ENCODE measurements at regions not wholly inside any gene's neighbourhood (a gene's known extent, or its start where the extent isn't known, plus 50 kb on each side); places are given as distances from the start of the nearest gene placed in this dataset.
"Not testable (repeated sequence)": the region's sequence is repeated elsewhere in the genome, so short reads cannot be mapped to it uniquely, and the experiment has no call there.

DNA sequence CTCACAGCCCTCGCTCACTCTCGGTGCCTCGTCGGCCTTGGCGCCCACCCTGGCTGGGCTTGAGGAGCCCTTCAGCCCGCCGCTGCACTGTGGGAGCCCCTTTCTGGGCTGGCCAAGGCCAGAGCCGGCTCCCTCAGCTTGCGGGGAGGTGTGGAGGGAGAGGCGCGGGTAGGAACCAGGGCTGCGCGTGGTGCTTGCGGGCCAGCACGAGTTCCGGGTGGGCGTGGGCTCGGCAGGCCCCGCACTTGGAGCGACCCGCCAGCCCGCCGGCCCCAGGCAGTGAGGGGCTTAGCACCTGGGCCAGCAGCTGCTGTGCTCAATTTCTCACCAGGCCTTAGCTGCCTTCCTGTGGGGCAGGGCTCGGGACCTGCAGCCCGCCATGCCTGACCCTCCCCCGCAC is 202.4 kb upstream of the PRSS16 start:
- POLR2A ChIA-PET; H3K9me3 Mint-ChIP-seq (ENCODE audit: low read depth); H3K36me3 Mint-ChIP-seq (ENCODE audit: low read depth); ATAC-seq; H3K4me1 Mint-ChIP-seq; DNase-seq; H3K4me3 Mint-ChIP-seq; H3K27ac Mint-ChIP-seq; CTCF ChIA-PET; intact Hi-C loops (cut with DNase I, micrococcal nuclease): not testable (repeated sequence)
- H3K27me3 Mint-ChIP-seq, result peaks cover 23% of the 10 kb centered on the region

DNA sequence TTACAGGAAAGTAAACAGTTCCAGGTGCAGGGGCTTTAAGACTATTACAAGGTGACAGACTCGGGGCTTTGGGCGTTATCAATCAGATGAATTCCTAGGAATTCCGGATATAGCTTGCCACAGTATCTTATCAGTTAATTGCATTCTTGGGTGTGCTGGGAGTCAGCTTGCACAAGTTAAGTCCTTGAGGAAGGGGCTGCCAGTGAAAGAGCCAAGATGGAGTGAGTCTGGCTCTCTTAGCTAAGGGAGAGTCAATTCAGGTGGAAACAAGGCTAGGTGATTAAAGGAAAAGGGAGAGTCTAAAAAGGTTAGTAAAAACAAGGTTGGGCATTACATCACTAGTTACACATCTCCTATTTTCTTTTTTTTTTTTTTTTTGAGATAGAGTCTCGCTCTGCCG is 199.8 kb upstream of the PRSS16 start:
- ATAC-seq; POLR2A ChIA-PET; H3K36me3 Mint-ChIP-seq (ENCODE audit: low read depth); CTCF ChIA-PET; H3K4me3 Mint-ChIP-seq; DNase-seq; H3K9me3 Mint-ChIP-seq (ENCODE audit: low read depth); H3K4me1 Mint-ChIP-seq; intact Hi-C loops (cut with DNase I, micrococcal nuclease); H3K27ac Mint-ChIP-seq; H3K27me3 Mint-ChIP-seq: not testable (repeated sequence)

DNA sequence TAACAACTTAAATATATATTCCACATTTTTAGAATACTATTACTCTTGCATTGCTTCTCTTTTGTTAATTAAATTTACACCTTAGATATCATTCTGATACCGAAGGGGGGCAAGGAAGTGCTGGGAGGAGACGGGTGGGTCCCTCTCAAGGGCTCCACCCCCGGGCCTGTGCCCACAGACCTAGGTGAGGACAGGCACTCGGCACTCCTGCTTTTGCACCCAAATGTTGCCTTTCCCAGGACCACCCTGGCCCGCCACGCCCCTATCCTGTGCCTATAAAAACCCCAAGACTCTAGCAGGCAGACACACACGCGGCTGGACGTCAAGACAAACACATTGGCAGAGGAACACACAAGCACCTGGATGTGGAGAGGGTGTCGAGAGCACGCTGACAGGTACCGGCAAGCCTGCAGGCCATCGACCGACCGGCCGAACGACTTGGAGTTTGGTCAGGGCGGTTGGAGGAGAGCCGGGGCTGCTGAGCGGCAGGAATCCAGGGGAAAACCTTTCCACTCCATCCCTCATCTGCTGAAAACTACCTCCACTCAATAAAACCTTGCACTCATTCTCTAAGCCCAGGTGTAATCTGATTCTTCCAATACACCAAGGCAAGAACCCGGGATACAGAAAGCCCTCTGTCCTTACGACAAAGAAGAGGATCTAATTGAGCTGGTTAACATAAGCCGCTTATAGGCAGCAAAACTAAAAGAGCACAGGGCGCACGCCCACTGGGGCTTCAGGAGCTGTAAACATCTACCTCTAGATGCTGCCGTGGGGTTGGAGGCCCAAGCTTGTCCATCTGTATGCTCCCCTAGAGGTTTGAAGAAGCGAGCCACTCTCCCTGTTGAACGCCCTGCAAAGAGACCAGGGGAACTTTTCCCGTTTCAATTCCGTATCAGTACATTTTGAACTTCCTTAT is 197.4 kb upstream of the PRSS16 start:
- POLR2A ChIA-PET, result no interaction called here
- intact Hi-C loops (cut with DNase I, micrococcal nuclease), result no loop called here
- no peak overlapping the region for H3K27ac Mint-ChIP-seq
- H3K4me3 Mint-ChIP-seq, result no peak overlapping the region
- DNase-seq (no peak), ATAC-seq (no peak)
- H3K27me3 Mint-ChIP-seq, result peaks cover 11% of the 10 kb centered on the region
- CTCF ChIA-PET, result no interaction called here
- no peaks in the 10 kb centered on the region for H3K4me1 Mint-ChIP-seq
- no peaks in the 10 kb centered on the region for H3K36me3 Mint-ChIP-seq (ENCODE audit: low read depth)
- no peaks in the 10 kb centered on the region for H3K9me3 Mint-ChIP-seq (ENCODE audit: low read depth)

DNA sequence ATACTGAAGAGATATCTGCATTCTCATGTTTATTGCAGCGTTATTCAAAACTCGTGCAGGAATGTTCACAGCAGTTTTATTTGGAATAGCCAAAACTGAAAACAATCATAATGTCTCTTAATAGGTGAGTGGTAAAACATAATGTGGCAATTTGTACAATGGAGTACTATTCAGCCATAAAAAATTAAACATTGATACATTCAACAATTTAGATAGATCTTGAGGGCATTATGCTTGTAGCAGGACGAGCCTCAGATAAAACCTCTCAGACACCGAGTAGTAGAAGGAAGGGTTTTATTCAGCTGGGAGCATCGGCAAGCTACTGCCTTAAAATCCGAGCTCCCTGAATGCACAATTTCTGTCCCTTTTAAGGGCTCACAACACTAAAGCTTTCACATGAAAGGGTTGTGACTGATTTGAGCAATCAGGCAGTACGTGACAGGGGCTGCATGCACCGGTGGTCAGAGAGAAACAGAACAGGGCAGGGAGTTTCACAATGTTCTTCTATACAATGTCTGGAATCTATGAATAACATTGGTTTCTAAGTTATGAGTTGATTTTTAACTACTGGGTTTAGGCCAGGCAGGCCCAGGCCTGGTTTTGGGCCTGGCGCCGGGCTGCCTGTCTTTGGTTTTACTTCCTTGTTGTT is 195.3 kb upstream of the PRSS16 start:
- H3K36me3 Mint-ChIP-seq (ENCODE audit: low read depth); ATAC-seq; H3K4me3 Mint-ChIP-seq; POLR2A ChIA-PET; H3K4me1 Mint-ChIP-seq; DNase-seq; intact Hi-C loops (cut with DNase I, micrococcal nuclease); CTCF ChIA-PET; H3K27ac Mint-ChIP-seq; H3K9me3 Mint-ChIP-seq (ENCODE audit: low read depth): not testable (repeated sequence)
- H3K27me3 Mint-ChIP-seq, result peaks cover 23% of the 10 kb centered on the region

DNA sequence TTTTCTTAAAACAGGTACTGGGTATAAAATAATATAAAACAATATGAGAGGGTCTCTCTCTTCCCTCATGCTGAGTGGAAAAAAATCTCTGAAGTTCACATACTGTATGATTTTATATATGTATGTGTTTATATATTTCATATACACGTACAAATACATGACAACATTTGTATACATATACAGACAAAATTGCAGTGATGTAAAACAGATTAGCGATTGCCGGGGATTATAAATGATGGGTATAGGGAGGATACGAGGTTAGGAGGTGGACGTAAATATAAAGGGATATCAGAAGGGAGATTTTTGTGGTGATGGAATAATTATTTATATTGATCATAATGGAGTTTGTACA is 194.8 kb upstream of the PRSS16 start:
- no peak overlapping the region for H3K4me3 Mint-ChIP-seq
- intact Hi-C loops (cut with DNase I, micrococcal nuclease), result no loop called here

DNA sequence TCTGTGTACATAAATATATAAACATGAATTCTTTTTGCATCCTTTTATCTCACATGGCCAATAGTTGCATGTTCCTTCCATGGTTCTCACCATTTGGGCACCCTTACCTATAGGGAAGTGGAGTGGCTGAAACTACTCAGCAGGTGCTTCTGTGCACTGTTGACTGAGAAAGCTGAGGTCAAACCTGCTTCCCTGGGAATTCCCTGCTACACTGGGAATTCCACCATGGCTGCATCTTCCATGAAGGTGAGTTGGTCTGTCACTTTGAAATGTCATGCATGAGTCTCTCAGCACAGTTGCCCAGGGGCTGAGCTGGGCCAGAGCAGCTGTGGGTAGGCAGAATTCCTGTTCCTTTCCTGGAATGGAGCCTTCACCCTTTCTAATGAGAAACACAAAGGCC is 193.8 kb upstream of the PRSS16 start:
- no peak for DNase-seq
- intact Hi-C loops (cut with DNase I, micrococcal nuclease), result no loop called here
- no peaks in the 10 kb centered on the region for H3K9me3 Mint-ChIP-seq (ENCODE audit: low read depth)
- H3K27ac Mint-ChIP-seq, result no peak overlapping the region
- ChIA-PET CTCF (no interaction called here), POLR2A (no interaction called here)
- no peaks in the 10 kb centered on the region for H3K4me1 Mint-ChIP-seq
- H3K4me3 Mint-ChIP-seq, result no peak overlapping the region
- H3K36me3 Mint-ChIP-seq (ENCODE audit: low read depth), result no peaks in the 10 kb centered on the region
- no peak for ATAC-seq
- H3K27me3 Mint-ChIP-seq, result peaks cover 21% of the 10 kb centered on the region

More for the DNA sequence above, 194.8 kb upstream of the PRSS16 start:
- ChIA-PET CTCF (no interaction called here), POLR2A (no interaction called here)
- Mint-ChIP-seq H3K27me3 (peaks cover 22% of the 10 kb centered on the region), H3K4me1 (no peaks in the 10 kb centered on the region), H3K9me3 (ENCODE audit: low read depth) (no peaks in the 10 kb centered on the region), H3K27ac (no peak overlapping the region), H3K36me3 (ENCODE audit: low read depth) (no peaks in the 10 kb centered on the region)
- no peak for ATAC-seq
- DNase-seq, result no peak

DNA sequence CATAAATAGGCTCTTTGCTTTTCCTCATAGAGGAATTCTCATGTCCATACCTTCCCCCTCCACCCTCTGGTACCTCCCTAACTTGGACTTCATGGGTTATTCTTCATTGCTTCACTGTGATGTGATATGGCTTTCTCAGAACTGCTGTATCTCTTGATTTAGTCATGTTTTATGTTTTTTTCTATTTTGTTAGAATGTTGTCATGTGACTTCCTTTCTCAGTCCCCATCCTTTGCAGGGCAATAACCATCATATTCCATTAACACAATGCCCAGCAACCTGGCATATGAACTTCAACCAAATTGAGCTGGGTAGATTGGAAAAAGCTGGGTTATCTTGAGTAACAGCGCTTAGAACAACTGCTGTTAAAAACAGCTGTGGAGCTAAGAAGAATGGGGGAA is 190.9 kb upstream of the PRSS16 start:
- Mint-ChIP-seq H3K27ac (no peak overlapping the region), H3K36me3 (ENCODE audit: low read depth) (no peaks in the 10 kb centered on the region), H3K27me3 (peaks cover 18% of the 10 kb centered on the region), H3K4me3 (no peak overlapping the region), H3K9me3 (ENCODE audit: low read depth) (no peaks in the 10 kb centered on the region), H3K4me1 (no peaks in the 10 kb centered on the region)
- intact Hi-C loops (cut with DNase I, micrococcal nuclease), result no loop called here
- ATAC-seq (no peak), DNase-seq (no peak)
- ChIA-PET POLR2A (no interaction called here), CTCF (no interaction called here)

DNA sequence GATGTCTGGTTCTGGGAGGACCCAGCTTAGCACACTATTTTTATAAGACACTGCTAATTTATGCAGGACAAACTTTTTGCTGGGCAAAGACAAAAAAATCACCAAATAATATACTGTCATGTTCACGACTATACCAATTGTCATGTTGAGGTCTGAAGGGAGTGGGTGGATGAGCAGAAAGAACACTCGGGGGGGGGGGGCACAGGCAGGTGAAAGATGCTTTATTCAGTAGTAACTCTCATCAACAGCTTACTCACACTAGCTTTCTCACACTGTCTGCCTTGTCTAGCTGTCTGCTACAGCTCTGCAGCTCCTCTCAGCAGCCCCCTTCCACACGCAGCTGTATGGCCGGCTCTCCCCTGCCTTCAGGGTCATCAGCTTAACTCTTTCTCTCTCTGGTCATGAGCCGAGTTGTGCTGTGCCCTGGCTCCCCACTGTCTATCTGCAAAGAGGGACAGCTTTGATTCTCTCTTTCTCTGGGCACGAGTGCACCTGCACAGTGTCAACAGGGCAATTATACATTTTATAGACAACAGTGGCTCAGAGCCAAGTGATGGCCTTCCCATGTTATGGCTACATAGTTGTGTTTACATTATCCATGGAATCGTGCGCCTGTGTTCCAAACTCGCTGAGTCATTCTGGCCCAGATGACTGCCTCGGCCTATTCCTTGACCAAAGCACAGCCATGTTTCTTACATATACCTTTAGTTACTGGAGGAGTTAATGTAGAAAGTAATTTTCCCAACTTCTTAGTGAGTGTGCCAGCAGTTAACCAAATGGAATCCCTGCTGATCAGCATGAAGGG is 187.7 kb upstream of the PRSS16 start:
- intact Hi-C loops (cut with DNase I, micrococcal nuclease), result no loop called here
- peaks cover 19% of the 10 kb centered on the region for H3K27me3 Mint-ChIP-seq
- ATAC-seq (no peak), DNase-seq (no peak)
- no peaks in the 10 kb centered on the region for H3K9me3 Mint-ChIP-seq (ENCODE audit: low read depth)
- POLR2A ChIA-PET, result interaction anchor here (0.6 kb wide), 1 partner anchor 85 kb away, joined by 3 read pairs; no protein-coding TSS in a partner anchor
- H3K4me3 Mint-ChIP-seq, result no peak overlapping the region
- H3K4me1 Mint-ChIP-seq, result no peaks in the 10 kb centered on the region
- CTCF ChIA-PET, result no interaction called here
- no peak overlapping the region for H3K27ac Mint-ChIP-seq
- H3K36me3 Mint-ChIP-seq (ENCODE audit: low read depth), result no peaks in the 10 kb centered on the region

DNA sequence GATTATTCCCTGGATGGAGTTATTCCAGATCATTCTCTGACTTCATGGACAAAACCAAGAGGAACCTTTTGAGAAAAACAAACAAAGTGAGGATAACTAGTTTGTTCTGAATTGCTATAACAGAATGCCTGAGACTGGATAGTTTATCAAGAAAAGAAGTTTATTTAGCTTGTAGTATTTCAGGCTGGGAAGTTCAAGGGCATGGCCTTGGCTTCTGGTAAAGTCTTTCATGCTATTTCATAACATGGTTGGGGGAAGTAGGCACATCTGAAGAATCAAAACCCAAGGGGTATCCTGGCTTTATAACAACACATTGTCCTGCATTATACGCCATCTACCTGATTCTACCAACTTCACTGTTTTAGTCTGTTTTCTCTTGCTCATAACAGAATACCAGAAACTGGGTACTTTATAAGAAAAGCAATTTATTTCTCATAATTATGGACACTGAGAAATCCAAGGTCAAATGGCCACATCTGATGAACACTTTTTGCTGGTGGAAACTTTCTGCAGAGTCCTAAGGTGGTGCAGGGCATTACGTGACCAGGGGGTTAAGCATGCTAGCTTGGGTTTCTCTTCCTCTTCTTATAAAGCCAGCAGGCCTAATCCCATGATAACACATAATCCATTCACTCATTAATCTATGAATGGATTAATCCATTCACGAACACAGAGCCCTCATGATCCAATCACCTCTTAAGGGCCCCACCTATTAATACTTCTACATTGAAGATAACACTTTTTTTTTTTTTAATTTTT is 186.1 kb upstream of the PRSS16 start:
- Mint-ChIP-seq H3K36me3 (ENCODE audit: low read depth) (no peaks in the 10 kb centered on the region), H3K27ac (no peak overlapping the region), H3K4me1 (no peaks in the 10 kb centered on the region), H3K27me3 (peaks cover 14% of the 10 kb centered on the region), H3K4me3 (no peak overlapping the region), H3K9me3 (ENCODE audit: low read depth) (no peaks in the 10 kb centered on the region)
- ATAC-seq (no peak), DNase-seq (no peak)
- CTCF ChIA-PET, result no interaction called here
- intact Hi-C loops (cut with DNase I, micrococcal nuclease), result no loop called here
- POLR2A ChIA-PET, result no interaction called here

DNA sequence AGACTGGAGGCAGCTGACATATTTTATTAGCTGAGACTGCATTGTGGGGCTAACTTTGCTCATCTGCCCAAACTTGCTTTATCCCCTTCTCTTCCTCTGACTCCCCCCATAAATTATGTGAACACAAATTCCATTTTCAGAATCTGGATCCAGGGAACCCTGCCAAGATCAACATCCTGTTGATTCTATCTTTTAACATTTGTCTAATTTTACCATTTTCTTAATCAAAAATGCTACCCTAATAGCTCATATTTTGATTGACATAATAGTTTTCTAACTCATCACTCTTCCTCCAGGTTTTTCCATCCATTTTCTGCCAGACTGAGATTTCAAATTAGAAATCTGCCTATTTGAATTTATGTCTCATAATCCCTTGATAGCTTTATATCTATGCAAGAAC is 184.7 kb upstream of the PRSS16 start:
- DNase-seq, result no peak
- Mint-ChIP-seq H3K9me3 (ENCODE audit: low read depth) (no peaks in the 10 kb centered on the region), H3K27me3 (peaks cover 13% of the 10 kb centered on the region), H3K27ac (no peak overlapping the region), H3K4me1 (no peaks in the 10 kb centered on the region), H3K36me3 (ENCODE audit: low read depth) (no peaks in the 10 kb centered on the region), H3K4me3 (no peak overlapping the region)
- intact Hi-C loops (cut with DNase I, micrococcal nuclease), result no loop called here
- no peak for ATAC-seq
- CTCF ChIA-PET, result interaction anchor here (0.8 kb wide), 1 partner anchor 36 kb away, joined by 3 read pairs; no protein-coding TSS in a partner anchor
- POLR2A ChIA-PET, result no interaction called here

DNA sequence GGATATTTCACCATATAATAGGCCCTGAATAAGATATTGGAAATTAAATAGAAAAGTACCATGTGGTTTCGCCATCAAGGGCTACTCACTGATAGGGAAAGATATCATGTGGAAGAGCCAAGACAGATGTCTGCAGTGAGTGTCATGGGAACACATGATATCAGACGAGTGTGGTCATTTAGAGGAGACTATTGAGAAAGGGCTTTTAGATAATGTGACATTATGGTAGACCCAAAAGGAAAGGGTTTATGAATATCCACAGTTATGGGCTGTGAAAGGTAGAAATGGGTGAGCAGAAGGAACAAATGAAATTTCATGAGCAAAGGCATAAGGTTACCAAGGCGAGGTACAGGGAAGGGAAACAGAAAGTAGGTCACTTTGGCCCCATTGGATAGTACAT is 182.3 kb upstream of the PRSS16 start:
- DNase-seq (no peak), ATAC-seq (no peak)
- no peak overlapping the region for H3K4me3 Mint-ChIP-seq
- intact Hi-C loops (cut with DNase I, micrococcal nuclease), result no loop called here
- no peaks in the 10 kb centered on the region for H3K9me3 Mint-ChIP-seq (ENCODE audit: low read depth)
- ChIA-PET CTCF (no interaction called here), POLR2A (no interaction called here)
- H3K4me1 Mint-ChIP-seq, result no peaks in the 10 kb centered on the region
- no peaks in the 10 kb centered on the region for H3K36me3 Mint-ChIP-seq (ENCODE audit: low read depth)
- peaks cover 19% of the 10 kb centered on the region for H3K27me3 Mint-ChIP-seq
- H3K27ac Mint-ChIP-seq, result no peak overlapping the region

All from activated CD4-positive, alpha-beta T cell treated with anti-CD3 and anti-CD28 coated beads for 36 hours (primary cell).